ENCODE measurements at regions not wholly inside any gene's neighbourhood (a gene's known extent, or its start where the extent isn't known, plus 50 kb on each side); places are given as distances from the start of the nearest gene placed in this dataset.

DNA sequence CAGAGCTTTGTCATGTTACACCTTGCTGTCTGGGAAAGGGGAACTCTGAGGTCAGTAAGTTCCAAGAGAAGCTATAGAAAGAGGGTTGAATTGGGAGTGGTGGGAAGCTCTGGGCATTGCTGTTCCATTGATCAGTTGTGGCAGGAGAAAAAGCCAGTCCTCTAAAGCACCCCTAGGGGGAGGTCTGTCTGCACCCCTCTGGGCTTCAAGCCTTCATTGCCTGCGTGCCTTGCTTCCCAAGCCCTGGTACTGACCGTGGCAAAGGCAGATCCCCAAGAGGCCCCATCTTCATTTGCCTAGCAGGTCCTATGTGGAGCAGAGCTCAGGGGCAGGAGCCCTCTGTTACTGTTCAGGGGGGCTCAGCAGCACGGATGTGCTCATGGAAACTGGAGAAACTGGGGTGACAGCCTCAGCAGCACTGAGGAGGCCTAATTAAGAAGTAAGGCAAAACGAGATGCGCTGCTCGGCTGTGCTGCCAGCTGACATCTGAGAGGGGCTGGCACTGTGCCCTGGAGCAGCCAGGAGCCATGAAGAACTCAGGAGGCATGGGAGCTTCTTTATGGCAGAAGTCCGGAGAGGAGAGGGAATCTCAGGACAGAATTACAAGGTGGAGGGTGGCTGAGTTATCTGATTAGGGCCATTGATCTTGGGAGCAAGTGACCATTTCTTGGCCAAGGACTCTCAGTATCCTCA is 270.9 kb downstream of the RPLP1 start:
- TF ChIP-seq POLR2A (IDR thresholded peaks at IDR 0.05) (no peak), EP300 (IDR thresholded peaks at IDR 0.05) (no peak)
